Endothelial cell of umbilical vein (primary cell): ENCODE measurements at regions not wholly inside any gene's neighbourhood (a gene's known extent, or its start where the extent isn't known, plus 50 kb on each side); places are given as distances from the start of the nearest gene placed in this dataset.

Source experiments
- BruUV-seq: library from RNA; stranded (reverse); fragments of 400-500 nt; replicated peaks from 2 replicates; lab custom pipeline; 2021; lab: Mats Ljungman, UMichigan
- CTCF ChIA-PET: fragments of 300-600, 350-600 bp; sonication (Branson Sonifier 250); formaldehyde crosslinking; loops from one replicate; lab custom pipeline; 2021; ENCODE audit warnings: antibody characterized with exemption, inconsistent platforms; lab: Charles Lee
- POLR2A ChIA-PET: fragments of 300-600, 350-600 bp; sonication (Branson Sonifier 250); formaldehyde crosslinking; loops from one replicate; lab custom pipeline; 2021; ENCODE audit warnings: antibody characterized with exemption, inconsistent platforms; lab: Charles Lee
- DNase-seq: peaks from one replicate; pipeline ENCODE4 v3.0.0-alpha.2; 2011; ENCODE audit warnings: low read depth, low spot score
- FAIRE-seq: peaks from 2 replicates; lab custom pipeline; 2011; peaks lifted over from hg19 to GRCh38; lab: Jason Lieb, UNC
- H2AFZ ChIP-seq: 2 replicates; pipeline ENCODE4 v1.6.0; 2012; ENCODE audit warnings: low read depth, low read length, control low read depth, inconsistent platforms
- H3K27ac ChIP-seq: 2 replicates; pipeline ENCODE4 v1.5.1; 2011; ENCODE audit warnings: low read depth, mild to moderate bottlenecking, control low read depth, low read length, moderate library complexity; ENCODE audit not compliant: insufficient read depth
- H3K27me3 ChIP-seq, 2 experiments: 2 replicates each; pipeline versions ENCODE4 v1.6.0 to v1.6.1; 2011; ENCODE audit warnings: low read length in 2 of 2, mixed read lengths in 1 of 2; ENCODE audit not compliant: control insufficient read depth in 2 of 2, insufficient read depth in 2 of 2
- H3K36me3 ChIP-seq, 2 experiments: 2 replicates in 1 of 2; 3 replicates in 1 of 2; pipeline ENCODE4 v1.5.1; 2011; ENCODE audit warnings: low read length in 2 of 2, mild to moderate bottlenecking in 1 of 2, moderate library complexity in 1 of 2; ENCODE audit not compliant: control insufficient read depth in 2 of 2, insufficient read depth in 2 of 2; ENCODE audit errors: extremely low read depth in 1 of 2
- H3K4me1 ChIP-seq: 3 replicates; pipeline ENCODE4 v1.5.1; 2011; ENCODE audit warnings: mild to moderate bottlenecking, low read length; ENCODE audit not compliant: control insufficient read depth, insufficient read depth; ENCODE audit errors: extremely low read depth
- H3K4me2 ChIP-seq: 2 replicates; pipeline ENCODE4 v1.6.1; 2011; ENCODE audit warnings: low read length, control low read depth, mixed read lengths; ENCODE audit not compliant: insufficient read depth
- H3K4me3 ChIP-seq, 3 experiments: fragments of 200-600 bp in 1 of 3; sonication (generic), shearing (Covaris generic) in 1 of 3; replicated peaks in 1 of 3; 2 replicates each; pipeline ENCODE4 v1.5.1; 2011 to 2016; ENCODE audit warnings: control low read depth in 3 of 3, low read length in 3 of 3, mild to moderate bottlenecking in 2 of 3, inconsistent platforms in 1 of 3, low read depth in 1 of 3, moderate library complexity in 1 of 3; ENCODE audit not compliant: insufficient read depth in 1 of 3
- H3K79me2 ChIP-seq: 2 replicates; pipeline ENCODE4 v1.6.0; 2012; ENCODE audit warnings: low read length, inconsistent platforms; ENCODE audit not compliant: control insufficient read depth, insufficient read depth
- H3K9ac ChIP-seq: replicated peaks from 2 replicates; pipeline ENCODE3; 2011; ENCODE audit warnings: low read length, control low read depth; ENCODE audit not compliant: insufficient read depth; ENCODE audit errors: extremely low read depth
- H3K9me1 ChIP-seq: replicated peaks from 3 replicates; pipeline ENCODE4 v1.6.0; 2011; ENCODE audit warnings: mild to moderate bottlenecking, low read length; ENCODE audit not compliant: control insufficient read depth, insufficient read depth; ENCODE audit errors: extremely low read depth
- H3K9me3 ChIP-seq: replicated peaks from 2 replicates; pipeline ENCODE4 v1.5.1; 2012; ENCODE audit warnings: low read length, inconsistent platforms; ENCODE audit not compliant: control insufficient read depth, insufficient read depth
- H4K20me1 ChIP-seq: replicated peaks from 2 replicates; pipeline ENCODE3; 2011; ENCODE audit warnings: mild to moderate bottlenecking, low read length; ENCODE audit not compliant: control insufficient read depth, insufficient read depth; ENCODE audit errors: extremely low read depth
- CTCF ChIP-seq, 2 donors: IDR thresholded peaks; 1 replicate in 1 of 2; 2 replicates in 1 of 2; pipeline ENCODE4 v1.5.1; 2011; ENCODE audit warnings: low read length in 2 of 2, mild to moderate bottlenecking in 2 of 2, moderate library complexity in 2 of 2, control low read depth in 1 of 2, inconsistent platforms in 1 of 2, low read depth in 1 of 2; ENCODE audit not compliant: insufficient read depth in 1 of 2; ENCODE audit errors: extremely low read depth in 1 of 2
- EZH2 ChIP-seq: IDR thresholded peaks from 2 replicates; pipeline ENCODE4 v1.6.1; 2012; ENCODE audit warnings: borderline replicate concordance, low read depth, mild to moderate bottlenecking, moderate library complexity, low read length, inconsistent platforms; ENCODE audit not compliant: severe bottlenecking
- FOS ChIP-seq: IDR thresholded peaks from 2 replicates; pipeline ENCODE4 v1.6.1; 2011; ENCODE audit warnings: mild to moderate bottlenecking, low read length, moderate library complexity, borderline replicate concordance; ENCODE audit not compliant: insufficient read depth
- GATA2 ChIP-seq: IDR thresholded peaks from 2 replicates; pipeline ENCODE4 v1.7.0; 2011; ENCODE audit warnings: low read depth, mild to moderate bottlenecking, moderate library complexity, mixed read lengths, low read length; ENCODE audit not compliant: insufficient read length, insufficient read depth
- JUN ChIP-seq: IDR thresholded peaks from 2 replicates; pipeline ENCODE4 v1.6.1; 2011; ENCODE audit warnings: borderline replicate concordance, low read depth; ENCODE audit not compliant: insufficient read length, insufficient read depth
- MAX ChIP-seq: IDR thresholded peaks from 2 replicates; pipeline ENCODE4 v1.6.1; 2011; ENCODE audit not compliant: insufficient read depth, insufficient read length
- MYC ChIP-seq: IDR thresholded peaks from one replicate; pipeline ENCODE4 v1.6.1; 2011; ENCODE audit warnings: mild to moderate bottlenecking, low read depth, low read length
- POLR2A ChIP-seq: IDR thresholded peaks from 2 replicates; pipeline ENCODE4 v1.6.1; 2012; ENCODE audit warnings: low read depth, mild to moderate bottlenecking, control low read depth, low read length
- POLR2AphosphoS5 ChIP-seq: IDR thresholded peaks from 2 replicates; pipeline ENCODE4 v1.6.1; 2012; ENCODE audit warnings: low read depth, mild to moderate bottlenecking, control low read depth, low read length, moderate library complexity; ENCODE audit not compliant: insufficient read depth
- dilution Hi-C: fragments of 300-500 bp; cut with MboI; formaldehyde crosslinking; loops from one replicate; pipeline ENCODE4 v1.15.0; 2019; ENCODE audit warnings: low sequenced_read_pairs; ENCODE audit not compliant: extremely low pct_ligation_motif_present
- intact Hi-C: fragments of 100-400 bp; cut with micrococcal nuclease; formaldehyde crosslinking; loops from one replicate; pipeline ENCODE4 v1.10.0; 2022

- ChIA-PET POLR2A (no interaction called here), CTCF (no interaction called here)
- Histone ChIP-seq H3K9me1 (no peaks in the 10 kb centered on the region), H3K9me3 (peaks cover 2% of the 10 kb centered on the region), H3K27ac (no peak overlapping the region), H3K9ac (no peak overlapping the region), H3K27me3 (no peaks in the 10 kb centered on the region), H3K79me2 (no peaks in the 10 kb centered on the region), H3K36me3 (no peaks in the 10 kb centered on the region), H2AFZ (no peak overlapping the region), H3K4me2 (no peak overlapping the region), H4K20me1 (no peaks in the 10 kb centered on the region), H3K4me1 (no peaks in the 10 kb centered on the region), H3K4me3 (no peak overlapping the region)
- dilution Hi-C loops (no loop called here), intact Hi-C loops (no loop called here)
- TF ChIP-seq MYC (no peak), CTCF (IDR thresholded peaks at IDR 0.05; ENCODE audit: extremely low read depth in 1 of 2, insufficient read depth in 1 of 2, low read depth in 1 of 2, low read length in 2 of 2) (no peak), POLR2AphosphoS5 (no peak), EZH2 (no peak), MAX (no peak), JUN (no peak), GATA2 (no peak), POLR2A (no peak), FOS (no peak)
- FAIRE-seq = no peak
- DNase-seq = no peak
- BruUV-seq = no TSS peak
Observed at GRCh38 chr5:25568294-25568693, 923.5 kb upstream of the CDH10 start.
